ENCODE measurements at regions not wholly inside any gene's neighbourhood (a gene's known extent, or its start where the extent isn't known, plus 50 kb on each side); places are given as distances from the start of the nearest gene placed in this dataset.
"Not testable (repeated sequence)": the region's sequence is repeated elsewhere in the genome, so short reads cannot be mapped to it uniquely, and the experiment has no call there.

DNA sequence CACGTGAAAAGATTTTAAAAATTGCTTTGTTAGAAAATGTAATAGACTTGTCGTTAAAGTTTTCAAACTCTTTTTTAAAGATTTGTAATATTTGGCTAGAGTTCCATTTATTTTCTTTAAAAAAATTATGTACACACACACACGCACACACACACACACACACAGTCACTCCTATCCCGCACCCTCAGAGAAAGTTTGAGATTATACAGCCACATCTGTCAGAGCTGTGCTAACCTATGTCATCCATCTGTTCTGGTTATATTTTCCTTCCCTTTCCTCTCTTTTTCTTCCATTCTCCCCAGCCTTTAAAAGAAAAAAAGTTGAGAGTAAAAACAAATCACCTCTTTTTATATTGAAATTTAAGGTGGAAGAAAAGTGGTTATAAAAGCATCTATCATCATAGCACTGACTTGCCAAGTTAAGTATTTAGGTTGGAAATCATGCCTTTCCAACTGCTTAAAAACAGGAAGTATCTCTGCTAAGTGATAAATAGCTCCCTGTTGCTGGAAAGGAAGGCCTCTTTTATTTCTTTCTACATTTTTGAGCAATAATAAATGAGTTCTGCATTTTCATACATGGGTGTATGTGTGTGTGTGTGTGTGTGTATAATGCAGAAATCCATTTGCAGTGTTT is 163.3 kb upstream of the SPRY1 start:
- DNase-seq = no peak

GRCh38 chr4:123234955-123235354 is 161.6 kb upstream of the SPRY1 start:
- no peak for DNase-seq

DNA sequence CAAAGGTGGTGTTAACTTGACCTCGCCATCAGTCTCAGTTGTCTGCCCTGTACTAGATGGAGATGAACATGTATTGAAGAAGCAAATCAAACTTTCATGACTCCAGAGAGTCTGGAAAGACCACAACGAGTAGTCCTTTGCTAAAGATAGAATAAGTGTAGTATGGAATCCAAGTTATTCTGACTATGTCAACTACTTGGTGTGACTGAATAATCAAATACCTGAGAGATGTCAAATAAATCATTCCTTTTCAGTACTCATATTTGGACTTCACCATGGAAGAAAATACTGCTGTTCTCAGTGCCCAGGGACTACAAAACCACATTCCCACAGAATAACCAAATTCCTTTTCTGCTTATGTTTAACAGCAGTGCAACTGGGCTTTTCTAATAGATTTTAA is 161.2 kb upstream of the SPRY1 start:
- peak; percentile 83 for DNase-seq

DNA sequence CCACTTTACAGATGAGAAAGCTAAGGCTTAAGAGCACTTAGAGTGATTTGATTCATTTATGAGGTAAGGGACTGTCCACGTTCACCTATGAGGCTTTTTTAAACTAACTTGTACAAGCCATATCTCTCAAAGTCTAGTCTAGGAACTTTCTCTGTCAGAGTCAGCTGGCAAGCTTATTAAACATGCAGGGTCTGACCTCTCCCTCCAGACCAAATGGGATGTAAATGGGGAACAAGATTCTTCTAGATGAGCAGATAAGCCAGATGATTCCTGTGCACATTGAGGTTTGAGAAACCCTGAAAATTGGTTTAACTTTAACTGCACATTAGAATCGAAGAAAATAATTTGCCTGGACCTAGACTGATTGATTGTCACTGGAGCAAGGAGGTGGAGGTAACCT is 160.0 kb upstream of the SPRY1 start:
- no peak for DNase-seq

DNA sequence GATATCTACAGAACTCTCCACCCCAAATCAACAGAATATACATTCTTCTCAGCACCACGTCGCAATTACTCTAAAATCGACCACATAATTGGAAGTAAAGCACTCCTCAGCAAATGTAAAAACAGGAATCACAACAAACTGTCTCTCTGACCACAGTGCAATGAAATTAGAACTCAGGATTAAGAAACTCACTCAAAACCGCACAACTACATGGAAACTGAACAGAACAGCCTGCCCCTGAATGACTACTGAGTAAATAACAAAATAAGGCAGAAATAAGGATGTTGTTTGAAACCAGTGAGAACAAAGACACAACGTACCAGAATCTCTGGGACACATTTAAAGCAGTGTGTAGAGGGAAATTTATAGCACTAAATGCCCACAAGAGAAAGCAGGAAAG is 156.3 kb upstream of the SPRY1 start:
- DNase-seq = not testable (repeated sequence)

DNA sequence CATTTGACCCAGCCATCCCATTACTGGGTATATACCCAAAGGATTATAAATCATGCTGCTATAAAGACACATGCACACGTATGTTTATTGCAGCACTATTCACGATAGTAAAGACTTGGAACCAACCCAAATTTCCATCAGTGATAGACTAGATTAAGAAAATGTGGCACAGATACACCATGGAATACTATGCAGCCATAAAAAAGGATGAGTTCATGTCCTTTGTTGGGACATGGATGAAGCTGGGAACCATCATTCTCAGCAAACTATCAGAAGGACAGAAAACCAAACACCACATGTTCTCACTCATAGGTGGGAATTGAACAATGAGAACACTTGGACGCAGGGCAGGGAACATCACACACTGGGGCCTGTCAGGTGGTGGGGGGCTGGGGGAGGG is 153.4 kb upstream of the SPRY1 start:
- DNase-seq = not testable (repeated sequence)

GRCh38 chr4:123244137-123244536 is 152.5 kb upstream of the SPRY1 start:
- DNase-seq = no peak

DNA sequence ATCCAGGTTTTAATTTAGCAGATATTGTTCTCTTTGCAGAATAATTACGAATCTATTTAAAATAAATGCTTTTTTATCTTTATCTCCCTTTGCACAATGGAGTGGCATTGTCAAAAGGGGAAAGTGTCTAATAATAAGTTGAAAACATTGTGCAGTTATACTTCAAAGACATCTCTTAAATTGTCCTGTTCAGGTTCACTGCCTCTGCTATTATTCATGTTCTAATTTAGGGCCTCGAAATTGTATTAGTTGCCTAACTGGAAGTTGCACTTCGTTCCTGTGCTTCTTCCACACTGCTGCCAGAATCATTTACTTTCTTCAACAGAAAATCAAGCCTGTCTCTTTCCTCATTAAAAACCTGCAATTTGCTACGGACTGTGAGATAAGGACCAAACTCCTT is 150.5 kb upstream of the SPRY1 start:
- no peak for DNase-seq

DNA sequence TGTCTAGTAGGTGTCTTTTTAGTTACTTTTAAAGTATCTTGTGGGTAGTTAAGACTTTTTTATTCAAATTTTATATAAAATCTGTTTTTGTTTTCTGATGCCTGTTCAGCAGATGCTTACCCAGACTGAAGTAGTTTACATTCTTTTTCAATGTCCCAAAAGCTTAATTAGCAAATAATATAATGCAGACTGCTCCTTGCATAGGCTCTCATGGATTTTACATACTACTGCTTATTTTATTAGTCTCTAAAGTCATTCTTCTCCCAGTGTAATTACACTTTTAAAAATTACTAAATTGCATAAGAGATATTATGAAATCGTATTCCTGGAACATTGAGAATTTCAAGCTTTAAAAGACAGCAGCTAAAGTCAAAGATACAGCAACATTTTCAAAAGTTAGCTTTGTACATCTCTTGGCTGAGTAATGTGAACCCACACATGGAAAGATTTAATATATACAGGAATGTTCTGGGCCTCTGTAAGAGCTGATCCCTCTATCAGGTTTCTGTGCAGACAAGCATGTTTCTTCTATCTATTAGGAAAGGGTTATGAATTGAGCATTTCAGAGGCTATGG is 148.4 kb upstream of the SPRY1 start:
- no peak for DNase-seq

DNA sequence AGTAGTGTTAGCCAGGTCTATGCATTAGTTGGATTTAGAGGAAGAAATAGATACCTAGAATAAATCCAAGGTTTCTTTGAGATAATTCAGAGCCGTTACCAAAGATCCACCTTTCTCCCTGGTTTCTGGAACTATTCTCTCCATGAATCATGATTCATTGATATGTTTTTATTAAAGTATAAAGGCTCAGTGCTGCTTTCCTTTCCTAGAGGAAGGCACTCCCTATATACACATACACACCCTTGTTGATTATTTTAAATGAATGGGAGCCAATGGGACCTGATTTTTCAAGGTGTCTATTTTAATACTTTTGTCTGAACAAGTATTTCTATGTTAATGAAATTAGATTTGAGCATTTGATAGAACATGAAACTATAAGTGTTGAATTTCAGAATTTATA is 146.8 kb upstream of the SPRY1 start:
- DNase-seq = no peak

DNA sequence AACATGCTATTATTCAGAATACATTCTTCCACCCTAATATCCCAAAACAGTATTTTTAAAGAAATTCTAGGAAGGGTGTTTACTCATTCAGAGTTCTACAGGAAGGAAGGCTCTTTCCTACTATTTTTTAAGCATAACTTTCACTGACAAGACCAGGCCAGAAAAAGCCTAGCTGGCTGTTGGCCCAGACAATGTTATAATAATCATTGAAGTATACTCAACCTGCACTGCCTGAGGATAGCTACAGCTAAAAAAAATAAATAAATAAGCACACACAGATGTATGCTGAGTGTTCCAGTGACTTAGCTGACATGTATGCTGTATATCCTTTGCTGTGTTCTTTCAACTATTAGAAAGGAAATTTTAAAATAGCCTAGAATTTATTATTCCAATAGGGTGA is 145.8 kb upstream of the SPRY1 start:
- DNase-seq = no peak

- peak; percentile 76 for DNase-seq
These were observed 140.6 kb upstream of the SPRY1 start for GRCh38 chr4:123255971-123256370.

- DNase-seq = no peak
These were observed 139.7 kb upstream of the SPRY1 start for GRCh38 chr4:123256901-123257300.

- no peak for DNase-seq
These were observed 139.0 kb upstream of the SPRY1 start for GRCh38 chr4:123257591-123257990.

DNA sequence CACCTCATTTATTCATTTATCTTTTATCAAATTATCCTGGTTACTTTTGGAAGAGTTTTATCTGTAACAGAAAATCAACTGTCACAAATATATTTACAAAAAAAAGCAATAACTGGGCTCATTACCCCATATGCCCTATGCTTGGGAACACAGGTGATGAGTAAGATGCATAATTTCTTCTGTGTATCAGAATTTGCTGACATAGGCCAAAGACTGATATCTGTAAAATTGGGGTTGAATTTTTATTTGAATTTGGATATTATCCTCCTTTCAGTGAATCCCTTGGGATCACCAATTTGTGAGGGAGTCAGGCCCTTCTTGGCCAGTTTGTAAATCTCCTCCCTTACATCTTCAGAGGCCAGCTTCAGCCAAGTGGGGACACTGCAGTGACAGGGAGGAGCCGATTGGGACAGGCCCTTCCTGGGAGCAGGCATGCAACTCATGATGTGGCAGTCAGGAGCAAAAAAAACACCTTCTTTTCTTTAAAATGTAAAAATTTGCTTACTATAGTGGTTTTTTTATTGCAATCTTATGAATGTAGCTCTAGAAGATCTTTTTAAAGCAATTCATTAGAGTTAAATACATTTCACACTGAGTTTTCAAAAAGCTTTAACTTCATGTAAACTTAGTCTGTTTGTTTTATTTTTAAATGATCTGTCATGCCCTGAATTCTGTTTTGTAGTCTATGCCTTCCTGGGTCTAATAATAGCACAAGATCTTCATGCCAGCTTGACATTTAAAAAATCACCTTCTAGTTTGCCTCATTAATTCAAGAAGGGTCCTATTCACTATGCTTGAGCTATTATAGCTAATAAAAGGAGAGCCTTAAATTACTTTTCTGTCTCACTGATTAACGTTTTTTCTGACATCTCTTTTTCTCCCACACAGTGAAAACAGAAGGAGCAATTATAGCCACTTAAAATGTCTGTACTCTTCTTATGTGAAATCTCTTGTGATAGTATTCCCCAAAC is 136.6 kb upstream of the SPRY1 start:
- no peak for DNase-seq

- DNase-seq = no peak
These were observed 135.9 kb upstream of the SPRY1 start for GRCh38 chr4:123260653-123261052.

GRCh38 chr4:123262080-123262479 is 134.5 kb upstream of the SPRY1 start:
- no peak for DNase-seq

DNA sequence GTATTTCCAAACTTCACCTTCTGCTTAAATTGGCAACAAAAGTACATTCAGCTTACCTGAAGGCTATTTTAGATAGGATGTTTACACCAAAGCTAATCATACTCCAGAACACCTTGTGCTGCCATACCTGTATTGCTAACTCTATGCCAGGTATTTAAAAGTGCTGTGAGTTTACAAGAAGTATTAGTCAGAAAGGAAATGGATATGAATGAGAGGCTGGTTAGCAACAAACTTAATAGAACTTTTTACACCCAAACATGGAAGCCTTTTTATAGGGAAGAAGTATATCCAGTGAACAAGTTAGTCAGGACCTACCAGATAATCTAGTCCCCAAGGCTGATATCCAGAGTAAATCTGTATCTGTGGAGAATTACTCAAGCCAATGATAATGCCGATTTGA is 131.2 kb upstream of the SPRY1 start:
- DNase-seq = no peak

DNA sequence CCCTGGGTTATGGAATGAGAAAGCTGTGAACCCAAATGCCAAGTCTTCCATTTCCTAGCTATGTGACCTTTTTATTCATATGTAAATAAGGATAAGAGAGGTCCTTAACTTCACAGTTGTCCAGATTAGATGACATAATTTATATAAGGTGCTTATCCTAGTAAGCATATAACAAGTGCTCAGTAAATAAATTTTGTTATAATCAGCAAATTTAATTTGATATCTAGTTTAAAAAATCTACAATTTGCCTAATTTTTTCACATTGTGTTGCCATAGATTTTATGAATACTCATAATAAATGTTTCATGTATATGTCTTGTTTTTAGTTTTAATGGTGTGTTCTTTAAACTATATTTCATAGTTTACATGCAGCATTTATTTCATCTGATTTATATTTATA is 130.4 kb upstream of the SPRY1 start:
- DNase-seq = no peak

DNA sequence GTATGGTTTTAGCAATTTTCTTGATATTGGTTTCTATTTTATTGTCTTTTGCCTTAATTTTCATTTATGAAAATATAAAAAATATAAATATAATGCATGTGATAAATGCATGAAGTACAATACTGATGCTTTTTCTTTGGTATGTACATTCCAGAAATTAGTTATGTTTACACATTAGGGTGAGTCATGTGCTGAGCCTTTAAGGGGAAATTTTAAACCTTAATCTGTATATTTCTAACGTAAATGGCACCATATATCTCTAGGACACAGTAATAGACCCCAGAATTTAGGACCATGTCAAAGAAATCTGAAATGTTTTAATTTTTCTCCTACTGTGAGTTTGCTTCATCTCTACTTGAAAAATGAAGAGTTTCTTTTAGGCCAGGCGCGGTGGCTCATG is 117.8 kb upstream of the SPRY1 start:
- DNase-seq = no peak

- DNase-seq = no peak
These were observed 113.2 kb upstream of the SPRY1 start for GRCh38 chr4:123283371-123283895.

DNA sequence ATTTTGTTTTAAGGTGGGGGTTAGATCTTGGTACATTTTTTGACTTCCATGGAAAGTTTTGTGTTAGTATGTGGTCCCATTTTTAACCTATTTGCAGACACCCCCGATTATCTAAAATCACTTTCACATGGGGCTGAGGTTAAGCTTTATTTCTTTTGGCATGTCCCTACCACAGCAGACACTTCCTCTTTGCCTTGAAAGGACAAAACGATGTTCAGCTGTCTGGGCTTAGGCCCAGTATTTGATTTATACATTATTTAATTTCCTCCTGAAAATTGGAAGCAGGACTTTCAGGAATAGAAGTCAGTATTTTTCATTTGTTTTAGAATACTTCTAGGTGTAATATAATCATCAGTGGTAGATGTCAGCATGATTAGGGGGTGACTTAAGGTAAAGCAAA is 112.4 kb upstream of the SPRY1 start:
- no peak for DNase-seq

DNA sequence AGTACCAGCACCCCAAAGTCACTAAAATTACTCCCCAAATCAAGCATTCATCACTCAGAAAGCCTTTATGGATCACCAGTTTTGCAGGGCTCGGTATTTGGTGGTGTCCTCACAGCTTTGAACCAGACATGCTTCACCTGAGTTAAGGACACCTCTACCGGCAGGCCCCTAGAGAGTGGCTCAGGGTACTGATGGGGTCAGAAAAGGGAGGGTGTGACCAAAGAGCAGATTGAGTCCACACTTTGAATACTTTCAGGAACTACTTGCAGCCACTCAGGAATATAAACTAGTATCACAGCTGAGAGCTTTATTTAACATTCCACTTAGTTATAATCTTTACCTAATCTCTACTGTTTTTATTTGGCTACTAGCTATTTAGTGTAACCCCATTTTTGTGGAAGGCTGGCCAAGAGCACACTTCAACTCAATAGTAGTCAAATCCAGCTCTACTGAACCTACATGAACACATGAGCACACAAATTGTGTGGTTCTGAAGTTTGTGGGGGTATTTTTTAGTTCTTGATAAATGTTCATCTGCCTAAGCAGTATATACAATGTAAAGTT is 109.6 kb upstream of the SPRY1 start:
- DNase-seq = no peak
